GM19035 (cell line): ENCODE measurements at regions not wholly inside any gene's neighbourhood (a gene's known extent, or its start where the extent isn't known, plus 50 kb on each side); places are given as distances from the start of the nearest gene placed in this dataset.

Source experiments
- ATAC-seq: cut with Tn5 transposase; IDR thresholded peaks from one replicate; pipeline ENCODE4 v1.9.1; 2021; ENCODE audit not compliant: unreplicated experiment

DNA sequence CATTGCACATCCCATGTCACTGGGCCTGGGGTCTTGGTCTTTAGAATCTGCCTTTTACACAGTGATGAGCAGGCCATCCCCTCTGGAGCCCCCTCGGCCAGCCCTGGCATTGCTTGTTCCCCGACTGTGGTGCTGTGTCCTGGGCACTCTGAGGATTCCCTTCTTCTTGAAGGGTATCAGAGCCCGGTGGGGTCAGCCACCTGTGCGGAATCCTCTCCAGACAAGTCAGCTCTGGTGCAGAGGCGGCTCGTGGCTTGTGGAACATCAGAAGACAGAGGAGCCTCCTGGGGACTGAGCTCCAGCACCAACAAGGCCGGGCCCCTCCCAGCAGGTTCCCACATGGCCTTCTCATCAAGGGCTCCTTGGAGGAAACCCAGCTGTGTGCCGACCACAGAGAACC lies 57.9 kb upstream of the AJAP1 start:
- ATAC-seq, result no peak

GRCh38 chr1:4597020-4597419 lies 57.4 kb upstream of the AJAP1 start:
- no peak for ATAC-seq

DNA sequence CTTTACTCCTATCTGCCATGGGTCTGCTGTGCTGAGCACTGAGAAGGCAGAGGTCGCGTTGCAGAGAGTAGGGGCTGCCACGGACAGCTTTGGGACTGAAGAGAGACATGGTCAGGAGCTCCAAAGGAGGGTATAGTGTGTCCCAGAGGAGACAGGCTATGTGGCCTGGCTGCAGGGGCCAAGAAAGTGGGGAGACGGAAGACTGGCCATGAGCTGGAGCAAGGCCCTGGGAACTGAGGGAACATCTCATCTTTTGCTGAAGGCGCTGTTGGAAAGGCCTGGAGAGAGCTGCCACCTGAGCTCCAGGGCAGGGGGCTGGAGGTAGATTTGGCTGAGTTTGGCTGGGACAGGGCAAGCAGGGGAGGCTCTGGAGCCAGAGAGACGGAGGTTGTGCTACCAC lies 55.8 kb upstream of the AJAP1 start:
- ATAC-seq, result no peak

DNA sequence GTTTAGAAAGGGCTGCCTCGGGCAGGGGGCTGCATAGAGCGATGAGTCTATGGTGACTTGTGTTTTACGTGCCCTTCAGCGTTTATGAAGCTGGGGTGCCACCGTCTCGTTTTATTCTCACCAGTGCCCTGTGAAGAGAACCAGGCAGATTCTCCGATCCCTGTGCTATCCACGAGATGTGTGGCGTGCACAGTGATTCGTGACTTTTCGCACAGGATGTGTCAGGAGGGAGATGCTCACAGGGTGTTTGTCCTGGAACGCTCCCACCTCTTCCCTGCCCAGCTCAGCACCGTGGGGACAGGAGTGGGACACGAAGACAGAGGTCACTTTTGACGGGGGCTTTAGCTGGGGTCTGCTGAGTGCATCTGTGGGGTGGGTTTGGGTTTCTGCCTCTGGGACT lies 54.9 kb upstream of the AJAP1 start:
- no peak for ATAC-seq

GRCh38 chr1:4599951-4600481 lies 54.4 kb upstream of the AJAP1 start:
- ATAC-seq, result no peak

- no peak for ATAC-seq
Observed at GRCh38 chr1:4600615-4601460, 53.6 kb upstream of the AJAP1 start.

DNA sequence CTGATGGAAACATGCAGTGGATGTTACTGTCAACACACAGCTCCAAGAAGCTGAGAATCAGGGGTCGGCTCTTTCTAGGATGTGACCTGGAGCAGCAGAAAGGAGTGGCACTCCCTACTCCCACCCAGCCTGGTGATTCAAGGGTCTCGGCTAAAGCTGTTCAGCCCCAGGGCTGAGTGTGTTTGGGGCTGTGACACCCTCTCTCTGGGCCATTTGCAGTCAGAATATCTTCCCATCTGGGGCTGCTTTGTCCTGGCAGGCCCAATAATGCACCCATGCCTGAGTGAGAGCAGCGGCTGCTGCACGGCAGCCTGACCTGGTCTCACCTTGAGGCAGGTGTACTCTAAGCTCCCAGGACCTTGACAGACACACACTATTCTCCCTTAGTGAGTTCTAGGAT lies 52.5 kb upstream of the AJAP1 start:
- no peak for ATAC-seq

DNA sequence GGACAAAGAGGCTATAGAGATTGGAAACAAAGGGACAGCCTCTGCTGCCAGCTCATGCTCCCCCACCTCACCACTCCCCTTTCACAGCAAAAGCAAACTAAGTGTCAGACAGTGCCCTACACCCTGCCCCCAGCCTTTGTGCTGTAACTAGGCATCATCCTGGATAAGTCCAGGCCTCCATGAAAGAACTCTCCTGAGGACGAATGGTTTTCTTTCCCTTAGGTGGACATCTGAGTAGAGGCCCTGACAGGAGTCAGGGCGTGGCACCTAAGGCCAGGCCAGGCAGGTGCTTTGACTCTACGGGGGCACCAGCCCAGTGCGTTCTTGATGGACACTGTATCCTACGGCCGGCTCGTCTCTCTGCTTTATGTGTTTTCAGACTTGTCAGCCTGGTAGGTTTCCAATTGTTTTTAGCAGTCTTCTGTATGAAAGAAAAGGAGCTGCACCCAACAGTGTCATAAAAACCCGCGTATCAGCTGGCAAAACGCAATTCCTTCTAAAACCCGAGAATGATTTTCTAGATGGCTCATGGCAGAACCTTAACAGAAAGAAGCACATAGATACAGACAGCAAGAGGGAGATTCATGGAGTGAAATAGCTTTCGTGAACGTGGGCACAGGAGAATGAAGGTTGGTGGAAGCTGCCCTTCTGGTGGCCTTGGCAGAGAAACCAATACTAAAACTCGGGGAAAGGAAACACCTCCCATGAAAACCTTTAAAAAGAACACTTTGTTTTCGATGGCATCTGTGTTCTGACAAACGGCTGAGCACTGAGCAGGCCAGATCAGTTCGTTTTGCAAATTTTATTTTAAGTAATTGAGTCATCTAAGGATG lies 51.7 kb upstream of the AJAP1 start:
- no peak for ATAC-seq

- ATAC-seq, result no peak
Observed at GRCh38 chr1:4603295-4604110, 50.9 kb upstream of the AJAP1 start.
